Glomerular visceral epithelial cell (primary cell): ENCODE measurements at regions not wholly inside any gene's neighbourhood (a gene's known extent, or its start where the extent isn't known, plus 50 kb on each side); places are given as distances from the start of the nearest gene placed in this dataset.
A peak's percentile ranks its signal among the peaks of the same experiment; 100 is the strongest.
"Not testable (repeated sequence)": the region's sequence is repeated elsewhere in the genome, so short reads cannot be mapped to it uniquely, and the experiment has no call there.

Source experiments
- DNase-seq: peaks from one replicate; pipeline ENCODE4 v3.0.0-alpha.2; 2016; ENCODE audit errors: extremely low spot score

GRCh38 chrX:98057176-98057575, 1173.5 kb downstream of the RPA4 start:
- DNase-seq = no peak

GRCh38 chrX:98065151-98065550, 1181.4 kb downstream of the RPA4 start:
- DNase-seq = no peak

- no peak for DNase-seq
Measured at GRCh38 chrX:98067611-98068010, 1183.9 kb downstream of the RPA4 start.

GRCh38 chrX:98068024-98068580, 1184.4 kb downstream of the RPA4 start:
- DNase-seq = no peak

- DNase-seq = no peak
Measured at GRCh38 chrX:98071331-98071730, 1187.6 kb downstream of the RPA4 start.

GRCh38 chrX:98077440-98077839, 1193.7 kb downstream of the RPA4 start:
- no peak for DNase-seq

GRCh38 chrX:98111684-98112083, 1228.0 kb downstream of the RPA4 start:
- DNase-seq = no peak

GRCh38 chrX:98114021-98114420, 1230.3 kb downstream of the RPA4 start:
- DNase-seq = no peak

- DNase-seq = no peak
Measured at GRCh38 chrX:98141466-98141865, 1257.8 kb downstream of the RPA4 start.

- DNase-seq = no peak
Measured at GRCh38 chrX:98191003-98191402, 1307.3 kb downstream of the RPA4 start.

GRCh38 chrX:98194036-98194435, 1310.3 kb downstream of the RPA4 start:
- DNase-seq = no peak

GRCh38 chrX:98203800-98204199, 1320.1 kb downstream of the RPA4 start:
- peak; percentile 0 for DNase-seq

- DNase-seq = no peak
Measured at GRCh38 chrX:98207947-98208346, 1324.2 kb downstream of the RPA4 start.

- no peak for DNase-seq
Measured at GRCh38 chrX:98231003-98231402, 1347.3 kb downstream of the RPA4 start.

- DNase-seq = not testable (repeated sequence)
Measured at GRCh38 chrX:98240061-98240460, 1356.4 kb downstream of the RPA4 start.

- DNase-seq = no peak
Measured at GRCh38 chrX:98263135-98263534, 1379.4 kb downstream of the RPA4 start.

- no peak for DNase-seq
Measured at GRCh38 chrX:98289726-98290125, 1406.0 kb downstream of the RPA4 start.

GRCh38 chrX:98294310-98294709, 1410.6 kb downstream of the RPA4 start:
- no peak for DNase-seq

GRCh38 chrX:98296129-98296528, 1412.4 kb downstream of the RPA4 start:
- DNase-seq = no peak

- no peak for DNase-seq
Measured at GRCh38 chrX:98299785-98300184, 1416.1 kb downstream of the RPA4 start.

- not testable (repeated sequence) for DNase-seq
Measured at GRCh38 chrX:98300536-98300935, 1416.8 kb downstream of the RPA4 start.

- no peak for DNase-seq
Measured at GRCh38 chrX:98331407-98331806, 1447.7 kb downstream of the RPA4 start.

- DNase-seq = no peak
Measured at GRCh38 chrX:98338544-98338943, 1454.8 kb downstream of the RPA4 start.

- DNase-seq = no peak
Measured at GRCh38 chrX:98350940-98351339, 1467.2 kb downstream of the RPA4 start.
